ENCODE measurements at regions not wholly inside any gene's neighbourhood (a gene's known extent, or its start where the extent isn't known, plus 50 kb on each side); places are given as distances from the start of the nearest gene placed in this dataset.

- no peak overlapping the region for H3K4me3 ChIP-seq (ENCODE audit: insufficient read depth, low read depth, low read length)
- no peaks in the 10 kb centered on the region for H3K4me1 ChIP-seq (ENCODE audit: control insufficient read depth, insufficient read depth, low read length)
- no peak overlapping the region for H3K27ac ChIP-seq (ENCODE audit: insufficient read depth, low read depth, low read length, poor library complexity, severe bottlenecking)
- WGBS, 2 experiments, result 88 to 95% methylated on average over 1 of the region's 2 CpGs
- H3K27me3 ChIP-seq (ENCODE audit: control insufficient read depth, insufficient read depth, low read length, poor library complexity, severe bottlenecking), result no peaks in the 10 kb centered on the region
- no peaks in the 10 kb centered on the region for H3K36me3 ChIP-seq (ENCODE audit: control insufficient read depth, insufficient read depth, low read length)
- no peaks in the 10 kb centered on the region for H3K9me3 ChIP-seq (ENCODE audit: control insufficient read depth, low read length)
These were observed 205.9 kb downstream of the ARL4A start for GRCh38 chr7:12893292-12893691.

- Histone ChIP-seq H3K4me3 (ENCODE audit: insufficient read depth, low read depth, low read length) (no peak overlapping the region), H3K36me3 (ENCODE audit: control insufficient read depth, insufficient read depth, low read length) (no peaks in the 10 kb centered on the region), H3K4me1 (ENCODE audit: control insufficient read depth, insufficient read depth, low read length) (no peaks in the 10 kb centered on the region), H3K9me3 (ENCODE audit: control insufficient read depth, low read length) (no peaks in the 10 kb centered on the region), H3K27me3 (ENCODE audit: control insufficient read depth, insufficient read depth, low read length, poor library complexity, severe bottlenecking) (no peaks in the 10 kb centered on the region), H3K27ac (ENCODE audit: insufficient read depth, low read depth, low read length, poor library complexity, severe bottlenecking) (no peak overlapping the region)
- 93% methylated on average over 3 of the region's 3 CpGs for WGBS, 2 experiments
These were observed 207.9 kb downstream of the ARL4A start for GRCh38 chr7:12895296-12895695.

- Histone ChIP-seq H3K4me1 (ENCODE audit: control insufficient read depth, insufficient read depth, low read length) (no peaks in the 10 kb centered on the region), H3K4me3 (ENCODE audit: insufficient read depth, low read depth, low read length) (no peak overlapping the region), H3K36me3 (ENCODE audit: control insufficient read depth, insufficient read depth, low read length) (no peaks in the 10 kb centered on the region), H3K27ac (ENCODE audit: insufficient read depth, low read depth, low read length, poor library complexity, severe bottlenecking) (no peak overlapping the region), H3K9me3 (ENCODE audit: control insufficient read depth, low read length) (no peaks in the 10 kb centered on the region), H3K27me3 (ENCODE audit: control insufficient read depth, insufficient read depth, low read length, poor library complexity, severe bottlenecking) (no peaks in the 10 kb centered on the region)
- 95 to 100% methylated on average over 1 of the region's 1 CpG for WGBS, 2 experiments
These were observed 208.9 kb downstream of the ARL4A start for GRCh38 chr7:12896316-12896715.

- Histone ChIP-seq H3K4me1 (ENCODE audit: control insufficient read depth, insufficient read depth, low read length) (no peaks in the 10 kb centered on the region), H3K36me3 (ENCODE audit: control insufficient read depth, insufficient read depth, low read length) (no peaks in the 10 kb centered on the region), H3K9me3 (ENCODE audit: control insufficient read depth, low read length) (no peaks in the 10 kb centered on the region), H3K27ac (ENCODE audit: insufficient read depth, low read depth, low read length, poor library complexity, severe bottlenecking) (no peak overlapping the region), H3K27me3 (ENCODE audit: control insufficient read depth, insufficient read depth, low read length, poor library complexity, severe bottlenecking) (no peaks in the 10 kb centered on the region), H3K4me3 (ENCODE audit: insufficient read depth, low read depth, low read length) (no peak overlapping the region)
- 83 to 86% methylated on average over 2 of the region's 2 CpGs for WGBS, 2 experiments
These were observed 210.6 kb downstream of the ARL4A start for GRCh38 chr7:12898004-12898403.

GRCh38 chr7:12898620-12899019 lies 211.2 kb downstream of the ARL4A start:
- H3K27ac ChIP-seq (ENCODE audit: insufficient read depth, low read depth, low read length, poor library complexity, severe bottlenecking), result no peak overlapping the region

GRCh38 chr7:12905671-12906070 lies 218.2 kb downstream of the ARL4A start:
- WGBS, 2 experiments, result 97 to 98% methylated on average over 4 of the region's 5 CpGs

More at GRCh38 chr7:12898620-12899019, 211.2 kb downstream of the ARL4A start:
- Histone ChIP-seq H3K4me1 (ENCODE audit: control insufficient read depth, insufficient read depth, low read length) (no peaks in the 10 kb centered on the region), H3K36me3 (ENCODE audit: control insufficient read depth, insufficient read depth, low read length) (no peaks in the 10 kb centered on the region), H3K9me3 (ENCODE audit: control insufficient read depth, low read length) (no peaks in the 10 kb centered on the region), H3K27me3 (ENCODE audit: control insufficient read depth, insufficient read depth, low read length, poor library complexity, severe bottlenecking) (no peaks in the 10 kb centered on the region), H3K4me3 (ENCODE audit: insufficient read depth, low read depth, low read length) (no peak overlapping the region)
- 92 to 93% methylated on average over 2 of the region's 3 CpGs for WGBS, 2 experiments

GRCh38 chr7:12907774-12908173 lies 220.3 kb downstream of the ARL4A start:
- H3K36me3 ChIP-seq (ENCODE audit: control insufficient read depth, insufficient read depth, low read length), result no peaks in the 10 kb centered on the region
- H3K4me1 ChIP-seq (ENCODE audit: control insufficient read depth, insufficient read depth, low read length), result no peaks in the 10 kb centered on the region
- H3K27me3 ChIP-seq (ENCODE audit: control insufficient read depth, insufficient read depth, low read length, poor library complexity, severe bottlenecking), result no peaks in the 10 kb centered on the region
- 86 to 100% methylated on average over 2 of the region's 2 CpGs for WGBS, 2 experiments
- no peak overlapping the region for H3K4me3 ChIP-seq (ENCODE audit: insufficient read depth, low read depth, low read length)
- no peak overlapping the region for H3K27ac ChIP-seq (ENCODE audit: insufficient read depth, low read depth, low read length, poor library complexity, severe bottlenecking)
- H3K9me3 ChIP-seq (ENCODE audit: control insufficient read depth, low read length), result no peaks in the 10 kb centered on the region

More at GRCh38 chr7:12905671-12906070, 218.2 kb downstream of the ARL4A start:
- no peak overlapping the region for H3K27ac ChIP-seq (ENCODE audit: insufficient read depth, low read depth, low read length, poor library complexity, severe bottlenecking)
- H3K36me3 ChIP-seq (ENCODE audit: control insufficient read depth, insufficient read depth, low read length), result no peaks in the 10 kb centered on the region
- no peak overlapping the region for H3K4me3 ChIP-seq (ENCODE audit: insufficient read depth, low read depth, low read length)
- H3K4me1 ChIP-seq (ENCODE audit: control insufficient read depth, insufficient read depth, low read length), result no peaks in the 10 kb centered on the region
- no peaks in the 10 kb centered on the region for H3K9me3 ChIP-seq (ENCODE audit: control insufficient read depth, low read length)
- H3K27me3 ChIP-seq (ENCODE audit: control insufficient read depth, insufficient read depth, low read length, poor library complexity, severe bottlenecking), result no peaks in the 10 kb centered on the region

- H3K4me3 ChIP-seq (ENCODE audit: insufficient read depth, low read depth, low read length), result no peak overlapping the region
- H3K4me1 ChIP-seq (ENCODE audit: control insufficient read depth, insufficient read depth, low read length), result no peaks in the 10 kb centered on the region
- H3K36me3 ChIP-seq (ENCODE audit: control insufficient read depth, insufficient read depth, low read length), result no peaks in the 10 kb centered on the region
- H3K27me3 ChIP-seq (ENCODE audit: control insufficient read depth, insufficient read depth, low read length, poor library complexity, severe bottlenecking), result no peaks in the 10 kb centered on the region
- no peak overlapping the region for H3K27ac ChIP-seq (ENCODE audit: insufficient read depth, low read depth, low read length, poor library complexity, severe bottlenecking)
- WGBS, 2 experiments, result no CpG with 5 or more reads among the region's 1 CpG
- H3K9me3 ChIP-seq (ENCODE audit: control insufficient read depth, low read length), result no peaks in the 10 kb centered on the region
These were observed 222.1 kb downstream of the ARL4A start for GRCh38 chr7:12909483-12909882.

- Histone ChIP-seq H3K9me3 (ENCODE audit: control insufficient read depth, low read length) (no peaks in the 10 kb centered on the region), H3K4me1 (ENCODE audit: control insufficient read depth, insufficient read depth, low read length) (no peaks in the 10 kb centered on the region), H3K4me3 (ENCODE audit: insufficient read depth, low read depth, low read length) (no peak overlapping the region), H3K27ac (ENCODE audit: insufficient read depth, low read depth, low read length, poor library complexity, severe bottlenecking) (no peak overlapping the region), H3K27me3 (ENCODE audit: control insufficient read depth, insufficient read depth, low read length, poor library complexity, severe bottlenecking) (no peaks in the 10 kb centered on the region), H3K36me3 (ENCODE audit: control insufficient read depth, insufficient read depth, low read length) (no peaks in the 10 kb centered on the region)
- WGBS, 2 experiments, result 77 to 94% methylated on average over 1 to 2 of the region's 2 CpGs
These were observed 223.6 kb downstream of the ARL4A start for GRCh38 chr7:12911053-12911452.

GRCh38 chr7:12913002-12913401 lies 225.6 kb downstream of the ARL4A start:
- no peak overlapping the region for H3K27ac ChIP-seq (ENCODE audit: insufficient read depth, low read depth, low read length, poor library complexity, severe bottlenecking)
- no peak overlapping the region for H3K4me3 ChIP-seq (ENCODE audit: insufficient read depth, low read depth, low read length)
- no peaks in the 10 kb centered on the region for H3K9me3 ChIP-seq (ENCODE audit: control insufficient read depth, low read length)
- no peaks in the 10 kb centered on the region for H3K4me1 ChIP-seq (ENCODE audit: control insufficient read depth, insufficient read depth, low read length)
- WGBS, 2 experiments, result 50 to 55% methylated on average over 2 to 3 of the region's 3 CpGs
- H3K27me3 ChIP-seq (ENCODE audit: control insufficient read depth, insufficient read depth, low read length, poor library complexity, severe bottlenecking), result no peaks in the 10 kb centered on the region
- H3K36me3 ChIP-seq (ENCODE audit: control insufficient read depth, insufficient read depth, low read length), result no peaks in the 10 kb centered on the region

GRCh38 chr7:12917801-12918200 lies 230.4 kb downstream of the ARL4A start:
- H3K27ac ChIP-seq (ENCODE audit: insufficient read depth, low read depth, low read length, poor library complexity, severe bottlenecking), result no peak overlapping the region
- WGBS, 2 experiments, result 88 to 97% methylated on average over 1 of the region's 2 CpGs
- no peaks in the 10 kb centered on the region for H3K36me3 ChIP-seq (ENCODE audit: control insufficient read depth, insufficient read depth, low read length)

More at GRCh38 chr7:12917801-12918200, 230.4 kb downstream of the ARL4A start:
- H3K27me3 ChIP-seq (ENCODE audit: control insufficient read depth, insufficient read depth, low read length, poor library complexity, severe bottlenecking), result no peaks in the 10 kb centered on the region
- no peaks in the 10 kb centered on the region for H3K4me1 ChIP-seq (ENCODE audit: control insufficient read depth, insufficient read depth, low read length)
- H3K4me3 ChIP-seq (ENCODE audit: insufficient read depth, low read depth, low read length), result no peak overlapping the region
- no peaks in the 10 kb centered on the region for H3K9me3 ChIP-seq (ENCODE audit: control insufficient read depth, low read length)
